K562 (cell line): ENCODE measurements at regions not wholly inside any gene's neighbourhood (a gene's known extent, or its start where the extent isn't known, plus 50 kb on each side); places are given as distances from the start of the nearest gene placed in this dataset.
A peak's percentile ranks its signal among the peaks of the same experiment; 100 is the strongest.

Experiments
- ATAC-seq: fragments of 200-7000 bp; cut with Tn5 transposase; 3 replicates; pipeline ENCODE4 v1.9.1; 2020; ENCODE audit warnings: moderate library complexity
- BruUV-seq: library from RNA; stranded (reverse); fragments of 400-500 nt; replicated peaks from 2 replicates; lab custom pipeline; 2021; lab: Mats Ljungman, UMichigan
- CTCF ChIA-PET: fragments of 300-600 bp; formaldehyde crosslinking; extraction: SDS; loops from one replicate; lab custom pipeline; 2021; ENCODE audit warnings: low intra/inter-chr PET ratio; lab: Yijun Ruan, JAX
- POLR2A ChIA-PET: fragments of 300-600, 350-650 bp; sonication (Branson Sonifier 250); formaldehyde crosslinking; extraction: SDS; loops from one replicate; lab custom pipeline; 2021; ENCODE audit warnings: antibody characterized with exemption, inconsistent platforms; lab: Yijun Ruan, JAX
- DNase-seq, 4 experiments: peaks; one replicate each; pipeline versions ENCODE4 v3.0.0 to v3.0.0-alpha.2; 2011 to 2018; ENCODE audit warnings: low spot score in 3 of 4, mixed read lengths in 3 of 4; ENCODE audit errors: extremely low read depth in 1 of 4
- FAIRE-seq: peaks from 2 replicates; lab custom pipeline; 2011; peaks lifted over from hg19 to GRCh38; lab: Jason Lieb, UNC
- H2AFZ ChIP-seq: 2 replicates; pipeline ENCODE4 v1.6.0; 2011; ENCODE audit warnings: low read depth, low read length, control low read depth, inconsistent platforms
- H3K27ac ChIP-seq: fragments of 200-600 bp; 3 replicates; pipeline ENCODE4 v1.8.0; 2011; ENCODE audit warnings: low read depth, mild to moderate bottlenecking, control low read depth, inconsistent platforms, low read length, moderate library complexity, mixed read lengths; ENCODE audit errors: extremely low read depth
- H3K27me3 ChIP-seq, 2 experiments: fragments of 300-600 bp in 1 of 2; 2 replicates in 1 of 2; 3 replicates in 1 of 2; pipeline versions ENCODE4 v1.6.0 to v1.8.0; 2011; ENCODE audit warnings: inconsistent platforms in 2 of 2, low read length in 2 of 2, mild to moderate bottlenecking in 1 of 2, mixed read lengths in 1 of 2, moderate library complexity in 1 of 2; ENCODE audit not compliant: control insufficient read depth in 2 of 2, insufficient read depth in 2 of 2
- H3K36me3 ChIP-seq: fragments of 300-600 bp; 3 replicates; pipeline ENCODE4 v1.8.0; 2011; ENCODE audit warnings: mild to moderate bottlenecking, low read length, inconsistent platforms; ENCODE audit not compliant: control insufficient read depth, insufficient read depth
- H3K4me1 ChIP-seq, 2 experiments: fragments of 200-600 bp in 1 of 2; replicated peaks in 1 of 2; 2 replicates in 1 of 2; 3 replicates in 1 of 2; pipeline versions ENCODE4 v1.5.1 to v1.8.0; 2011; ENCODE audit warnings: inconsistent platforms in 2 of 2, low read length in 2 of 2, mild to moderate bottlenecking in 1 of 2, mixed read lengths in 1 of 2, moderate library complexity in 1 of 2; ENCODE audit not compliant: control insufficient read depth in 2 of 2, insufficient read depth in 2 of 2
- H3K4me2 ChIP-seq: 2 replicates; pipeline ENCODE4 v1.6.1; 2011; ENCODE audit warnings: low read length, control low read depth, inconsistent platforms, mixed read lengths; ENCODE audit not compliant: insufficient read depth
- H3K4me3 ChIP-seq: fragments of 200-600 bp; sonication (generic), shearing (Covaris generic); 2 replicates; pipeline ENCODE4 v1.5.1; 2016; ENCODE audit warnings: control low read depth, inconsistent platforms
- H3K79me2 ChIP-seq: fragments of 200-600 bp; 3 replicates; pipeline ENCODE4 v1.8.0; 2011; ENCODE audit warnings: low read length, inconsistent platforms; ENCODE audit not compliant: control insufficient read depth, insufficient read depth
- H3K9ac ChIP-seq, 2 experiments: 2 replicates each; pipeline versions ENCODE4 v1.6.0 to v1.6.1; 2011; ENCODE audit warnings: low read depth in 2 of 2, low read length in 2 of 2, control low read depth in 1 of 2, inconsistent platforms in 1 of 2, mild to moderate bottlenecking in 1 of 2, mixed read lengths in 1 of 2; ENCODE audit not compliant: insufficient read depth in 1 of 2
- H3K9me1 ChIP-seq: one replicate; pipeline ENCODE4 v1.6.0; 2011; ENCODE audit warnings: inconsistent platforms, mild to moderate bottlenecking, low read length, moderate library complexity; ENCODE audit not compliant: control insufficient read depth, insufficient read depth
- H3K9me3 ChIP-seq: replicated peaks from 2 replicates; pipeline ENCODE4 v1.5.1; 2011; ENCODE audit warnings: low read depth, low read length, inconsistent platforms; ENCODE audit not compliant: control insufficient read depth, insufficient read depth
- H4K20me1 ChIP-seq: replicated peaks from 2 replicates; pipeline ENCODE4 v1.6.1; 2011; ENCODE audit warnings: low read length, inconsistent platforms, mixed read lengths; ENCODE audit not compliant: control insufficient read depth, insufficient read depth
- CTBP1 ChIP-seq: fragments of 450-650 bp; IDR thresholded peaks from 2 replicates; pipeline ENCODE4 v1.6.1; 2016; ENCODE audit warnings: borderline replicate concordance
- CTCF ChIP-seq, 3 experiments: IDR thresholded peaks in 2 of 3; conservative IDR thresholded peaks in 1 of 3; 2 replicates each; pipeline ENCODE4 v1.5.1; 2011 to 2012; ENCODE audit warnings: low read length in 3 of 3, mild to moderate bottlenecking in 3 of 3, control low read depth in 2 of 3, improper control_type of control experiment in 1 of 3, inconsistent platforms in 1 of 3, low read depth in 1 of 3, mixed read lengths in 1 of 3, moderate library complexity in 1 of 3; ENCODE audit not compliant: insufficient read depth in 2 of 3
- CTCFL ChIP-seq: IDR thresholded peaks from 2 replicates; pipeline ENCODE4 v1.6.1; 2011; ENCODE audit warnings: borderline replicate concordance, low read depth, mild to moderate bottlenecking, moderate library complexity, low read length; ENCODE audit not compliant: insufficient read depth, poor library complexity, severe bottlenecking
- FUS ChIP-seq: fragments of 200-400 bp; formaldehyde crosslinking; optimal IDR thresholded peaks from 2 replicates; pipeline ENCODE3; 2017; ENCODE audit warnings: low read depth, low read length
- RAD21 ChIP-seq, 2 experiments: fragments of 250-450 bp in 1 of 2; fragments of 450-650 bp in 1 of 2; sonication (Bioruptor Pico) in 1 of 2; formaldehyde crosslinking in 1 of 2; IDR thresholded peaks in 1 of 2; conservative IDR thresholded peaks in 1 of 2; 2 replicates each; pipeline versions ENCODE4 v1.4.0 to v1.8.0; 2020 to 2022; ENCODE audit warnings: mild to moderate bottlenecking in 2 of 2, moderate library complexity in 1 of 2
- SMC3 ChIP-seq: conservative IDR thresholded peaks from 2 replicates; pipeline ENCODE4 v1.6.1; 2011; ENCODE audit warnings: low read depth, low read length, improper control_type of control experiment; ENCODE audit not compliant: insufficient read depth
- WGBS: fragments of 100-300 bp; shearing (Covaris generic); methylation state at CpG from one replicate; pipeline ENCODE4 v1.1.6; 2016; ENCODE audit warnings: low coverage, mixed read lengths; ENCODE audit not compliant: insufficient coverage; ENCODE audit errors: missing lambda C conversion rate; 5-methylcytosine and 5-hydroxymethylcytosine counted together
- in situ Hi-C: fragments of 300-500 bp; cut with MboI; formaldehyde crosslinking; loops from 4 replicates; pipeline ENCODE4 v1.15.0; 2018; ENCODE audit warnings: inconsistent platforms, mixed read lengths
- intact Hi-C: fragments of 100-400 bp; cut with micrococcal nuclease; formaldehyde crosslinking; loops from 2 replicates; pipeline ENCODE4 v1.14.2; 2022

- TF ChIP-seq CTCF (IDR thresholded peaks at IDR 0.05 in 2 of 3, conservative IDR thresholded peaks at IDR 0.05 in 1 of 3; ENCODE audit: insufficient read depth in 2 of 3, low read depth in 1 of 3, low read length in 3 of 3) (peak; percentile 48 to 78 (median 64)), FUS (no peak), CTBP1 (no peak), RAD21 (CRISPR knock-in tag; conservative IDR thresholded peaks at IDR 0.05 in 1 of 2, IDR thresholded peaks at IDR 0.05 in 1 of 2) (peak in 1 of 2 experiments; percentile 41; a peak in 2 of 4 replicates), CTCFL (peak; percentile 3), SMC3 (0 out of 2 replicates have a peak, but pooled peaks have one; percentile 18)
- Histone ChIP-seq H3K4me1 (no peaks in the 10 kb centered on the region), H4K20me1 (no peaks in the 10 kb centered on the region), H2AFZ (no peak overlapping the region), H3K79me2 (no peaks in the 10 kb centered on the region), H3K36me3 (no peaks in the 10 kb centered on the region), H3K9me1 (no peaks in the 10 kb centered on the region), H3K9me3 (no peaks in the 10 kb centered on the region), H3K27ac (no peak overlapping the region), H3K4me2 (no peak overlapping the region), H3K27me3 (no peaks in the 10 kb centered on the region), H3K9ac (no peak overlapping the region), H3K4me3 (no peak overlapping the region)
- in situ Hi-C loops (no loop called here), intact Hi-C loops (no loop called here)
- ChIA-PET CTCF (no interaction called here), POLR2A (no interaction called here)
- WGBS, result 0% methylated on average over 3 of the region's 3 CpGs
- FAIRE-seq, result no peak
- ATAC-seq, result peak; percentile 84
- peak in 2 of 4 experiments; percentile 30 to 38 for DNase-seq
- BruUV-seq, result no TSS peak
Measured at GRCh38 chr19:31054430-31054829, 294.8 kb downstream of the TSHZ3 start.
